Stomach smooth muscle (tissue), 2 donors: ENCODE measurements at regions not wholly inside any gene's neighbourhood (a gene's known extent, or its start where the extent isn't known, plus 50 kb on each side); places are given as distances from the start of the nearest gene placed in this dataset.

Experiments used
- H3K27ac ChIP-seq: one replicate; pipeline ENCODE4 v1.7.0; 2013; ENCODE audit warnings: mild to moderate bottlenecking, low read length, inconsistent platforms
- H3K27me3 ChIP-seq, 2 donors: one replicate each; pipeline ENCODE4 v1.7.0; 2013; ENCODE audit warnings: low read length in 2 of 2; ENCODE audit not compliant: insufficient read depth in 2 of 2, control insufficient read depth in 1 of 2
- H3K36me3 ChIP-seq, 2 donors: one replicate each; pipeline ENCODE4 v1.7.0; 2013; ENCODE audit warnings: low read length in 2 of 2; ENCODE audit not compliant: control insufficient read depth in 2 of 2, insufficient read depth in 2 of 2
- H3K4me1 ChIP-seq: one replicate; pipeline ENCODE4 v1.7.0; 2013; ENCODE audit warnings: low read length; ENCODE audit not compliant: control insufficient read depth, insufficient read depth
- H3K4me3 ChIP-seq, 2 donors: one replicate each; pipeline ENCODE4 v1.7.0; 2013; ENCODE audit warnings: low read length in 2 of 2
- H3K9ac ChIP-seq, 2 donors: one replicate each; pipeline ENCODE4 v1.7.0; 2013; ENCODE audit warnings: low read length in 2 of 2, mild to moderate bottlenecking in 1 of 2
- H3K9me3 ChIP-seq, 2 donors: one replicate each; pipeline ENCODE4 v1.7.0; 2013; ENCODE audit warnings: low read length in 2 of 2; ENCODE audit not compliant: control insufficient read depth in 2 of 2
- donor health status: healthy.
- donor health status: Pancreatic carcinoma.

DNA sequence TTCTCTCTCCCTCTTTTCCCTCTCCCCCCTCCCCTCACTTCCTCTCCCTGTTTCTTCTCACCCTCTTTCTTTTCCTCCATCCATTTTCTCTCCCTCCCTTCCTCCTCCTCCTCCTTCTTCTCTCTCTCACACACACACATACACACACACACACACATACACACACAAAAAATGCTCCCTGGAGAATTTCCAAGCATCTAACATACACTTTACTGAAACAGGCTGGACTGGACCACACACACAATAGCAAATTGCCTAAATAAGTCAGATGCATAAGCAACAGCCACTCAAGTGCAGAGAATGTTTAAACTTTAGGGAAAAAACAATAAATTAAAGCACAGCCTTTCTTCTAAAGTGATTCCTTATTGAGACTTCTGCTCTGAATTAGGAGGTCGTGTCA is 267.7 kb downstream of the FGFR2 start:
- H3K9me3 ChIP-seq = no peaks in the 10 kb centered on the region

DNA sequence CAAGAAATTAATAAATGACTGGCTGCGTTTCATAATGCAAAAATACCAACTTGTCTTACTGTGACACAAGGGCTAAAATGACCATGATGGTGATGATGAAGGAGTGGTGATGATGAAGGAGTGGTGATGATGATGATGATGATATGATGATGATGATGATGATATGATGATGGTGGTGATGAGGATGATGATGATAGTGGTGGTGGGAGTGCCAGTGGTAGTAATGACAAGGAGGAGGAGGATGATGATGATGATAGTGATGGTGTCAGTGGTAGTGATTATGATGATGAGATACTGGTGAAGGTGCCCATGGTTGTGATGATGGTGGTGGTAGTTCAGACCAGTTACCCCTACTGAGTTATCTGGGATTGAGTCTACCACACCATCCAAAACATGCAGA is 265.9 kb downstream of the FGFR2 start:
- no peak overlapping the region for H3K27ac ChIP-seq
- no peaks in the 10 kb centered on the region for H3K4me1 ChIP-seq
- no peaks in the 10 kb centered on the region for H3K27me3 ChIP-seq
- no peaks in the 10 kb centered on the region for H3K36me3 ChIP-seq
- no peak overlapping the region for H3K9ac ChIP-seq
- H3K9me3 ChIP-seq = no peaks in the 10 kb centered on the region
- no peak overlapping the region for H3K4me3 ChIP-seq

More for the DNA sequence above, 267.7 kb downstream of the FGFR2 start:
- Histone ChIP-seq H3K27me3 (no peaks in the 10 kb centered on the region), H3K4me1 (no peaks in the 10 kb centered on the region), H3K36me3 (no peaks in the 10 kb centered on the region), H3K4me3 (no peak overlapping the region), H3K9ac (no peak overlapping the region), H3K27ac (no peak overlapping the region)

DNA sequence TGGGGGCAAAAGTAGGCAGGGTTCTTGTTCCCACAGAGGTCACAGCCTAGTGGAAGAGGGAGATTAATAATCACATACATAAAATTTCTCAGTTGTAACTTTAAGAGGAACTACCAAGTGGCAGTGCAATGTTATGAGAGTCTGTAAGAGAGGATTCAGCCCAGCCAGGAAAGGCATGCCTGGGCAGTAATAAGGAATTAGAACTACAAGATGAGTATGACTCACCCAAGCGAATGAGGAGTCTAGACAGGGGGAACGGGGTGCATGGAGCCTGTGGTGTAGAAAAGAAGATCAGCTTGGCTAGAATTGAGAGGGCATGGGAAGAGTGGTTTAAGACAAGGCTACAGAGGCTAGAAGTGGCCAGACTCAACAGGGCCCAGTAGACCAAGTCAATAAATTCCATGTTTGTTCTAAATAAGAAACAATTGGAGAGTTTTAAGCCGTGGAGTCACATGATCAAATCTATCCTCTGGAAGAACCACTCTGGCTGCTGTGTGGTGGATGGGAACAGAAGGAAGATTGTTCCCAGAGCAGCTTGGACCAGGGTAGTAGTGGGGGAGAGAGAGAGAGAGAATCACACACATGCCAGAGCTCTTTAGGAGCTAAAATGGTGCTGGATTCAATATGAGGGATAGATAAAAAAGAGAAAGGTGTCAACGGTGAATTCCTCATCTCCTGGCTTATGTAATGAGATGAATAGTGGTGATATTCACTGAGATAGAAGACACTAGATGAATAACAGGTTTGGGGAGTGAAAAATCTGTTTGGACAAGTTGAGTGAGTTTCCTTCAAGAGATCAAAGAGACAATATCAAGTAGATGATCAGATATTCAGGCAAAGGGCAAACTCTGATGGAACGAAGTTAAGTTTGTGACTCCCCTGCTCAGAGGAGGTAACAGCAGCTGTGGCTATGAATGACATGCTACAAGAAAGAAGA is 265.1 kb downstream of the FGFR2 start:
- H3K27me3 ChIP-seq = no peaks in the 10 kb centered on the region
- H3K4me3 ChIP-seq = no peak overlapping the region
- H3K36me3 ChIP-seq = no peaks in the 10 kb centered on the region
- H3K4me1 ChIP-seq = no peaks in the 10 kb centered on the region
- no peaks in the 10 kb centered on the region for H3K9me3 ChIP-seq
- no peak overlapping the region for H3K27ac ChIP-seq
- no peak overlapping the region for H3K9ac ChIP-seq

DNA sequence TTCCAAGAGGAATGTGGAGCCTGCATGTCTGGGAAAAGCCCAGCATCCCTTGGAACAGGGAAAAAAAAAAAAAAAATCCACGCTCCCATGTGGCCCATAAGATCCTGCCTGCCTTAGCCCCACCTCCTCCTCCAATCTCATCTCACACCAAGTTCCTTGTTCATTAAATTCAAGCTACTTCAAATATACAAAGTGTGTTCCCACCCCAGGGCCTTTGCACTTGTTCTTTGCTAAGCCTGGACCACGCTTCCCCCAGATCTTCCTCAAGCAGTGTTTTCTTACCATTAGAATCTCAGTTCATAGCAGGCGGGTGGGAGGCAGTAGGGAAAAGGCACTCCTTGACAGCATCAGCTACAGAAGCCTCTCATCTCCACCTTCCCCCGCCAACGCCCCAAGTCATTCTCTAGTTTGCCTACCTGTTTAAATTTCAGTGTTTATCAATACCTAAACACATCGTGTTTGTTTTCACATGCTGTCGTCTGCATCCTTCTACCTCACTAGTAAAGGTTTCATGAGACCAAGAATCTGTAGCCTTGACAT is 262.8 kb downstream of the FGFR2 start:
- H3K4me1 ChIP-seq = no peaks in the 10 kb centered on the region
- H3K36me3 ChIP-seq = no peaks in the 10 kb centered on the region
- no peaks in the 10 kb centered on the region for H3K9me3 ChIP-seq
- no peak overlapping the region for H3K4me3 ChIP-seq
- H3K27me3 ChIP-seq = no peaks in the 10 kb centered on the region
- H3K27ac ChIP-seq = no peak overlapping the region
- no peak overlapping the region for H3K9ac ChIP-seq

DNA sequence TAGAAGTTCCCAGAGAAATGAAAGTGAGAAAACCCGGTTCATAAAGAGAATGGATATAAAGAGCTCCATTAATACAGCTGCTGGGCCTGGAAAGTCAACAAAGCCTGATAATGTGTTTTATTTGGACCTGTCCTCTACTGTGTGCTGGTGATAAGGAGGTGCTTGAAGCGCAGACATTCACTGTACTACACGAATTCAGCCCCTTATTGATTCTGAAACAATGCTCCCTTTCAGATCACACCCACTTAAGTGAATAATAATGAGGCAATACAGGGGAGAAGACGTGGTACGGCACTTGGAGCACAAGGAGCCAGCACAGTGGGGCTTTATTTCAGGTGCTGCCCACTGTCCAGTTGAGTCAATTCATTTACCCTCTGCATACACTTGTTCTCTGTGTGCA is 260.8 kb downstream of the FGFR2 start:
- Histone ChIP-seq H3K27ac (no peak overlapping the region), H3K4me1 (no peaks in the 10 kb centered on the region), H3K9ac (no peak overlapping the region), H3K36me3 (no peaks in the 10 kb centered on the region), H3K27me3 (no peaks in the 10 kb centered on the region), H3K4me3 (no peak overlapping the region), H3K9me3 (no peaks in the 10 kb centered on the region)

DNA sequence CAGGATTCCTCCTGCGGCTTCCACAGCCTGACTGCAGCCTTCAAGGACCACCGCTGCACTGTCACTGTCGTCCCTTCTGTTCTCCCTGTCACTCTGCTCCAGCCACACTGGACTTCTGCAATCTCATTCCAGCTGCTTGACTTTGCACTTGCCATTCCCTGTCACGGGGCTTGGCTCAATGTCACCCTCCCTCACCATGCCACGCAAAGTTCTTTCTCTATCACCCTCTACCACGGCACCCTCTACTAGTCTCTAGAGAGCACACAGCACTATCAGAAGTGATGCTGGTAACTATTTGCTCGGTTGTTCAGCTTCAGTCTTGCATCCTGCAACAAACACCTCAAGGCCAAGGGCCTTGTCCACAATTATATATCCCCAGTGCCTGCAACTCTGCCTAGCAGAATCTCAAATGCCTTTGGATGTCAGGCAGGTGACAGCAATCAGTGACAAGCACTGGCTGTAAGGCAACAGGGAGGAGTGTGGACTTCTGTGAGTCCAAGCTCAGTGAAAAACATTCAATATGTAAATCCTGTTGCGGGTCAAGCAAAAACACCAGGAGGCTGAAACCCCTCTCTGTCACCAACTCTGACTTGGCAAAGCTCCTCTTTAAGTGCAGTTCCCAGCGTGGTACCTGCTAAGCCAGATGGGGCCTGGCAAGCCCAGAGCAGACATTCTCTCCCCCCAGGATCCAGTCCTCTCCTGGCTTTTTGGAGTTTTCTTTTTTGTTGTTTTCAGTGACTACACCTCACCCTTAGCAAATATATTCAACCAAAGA is 259.9 kb downstream of the FGFR2 start:
- Histone ChIP-seq H3K4me1 (no peaks in the 10 kb centered on the region), H3K9ac (no peak overlapping the region), H3K4me3 (no peak overlapping the region), H3K27me3 (no peaks in the 10 kb centered on the region), H3K9me3 (no peaks in the 10 kb centered on the region), H3K27ac (no peak overlapping the region), H3K36me3 (no peaks in the 10 kb centered on the region)

DNA sequence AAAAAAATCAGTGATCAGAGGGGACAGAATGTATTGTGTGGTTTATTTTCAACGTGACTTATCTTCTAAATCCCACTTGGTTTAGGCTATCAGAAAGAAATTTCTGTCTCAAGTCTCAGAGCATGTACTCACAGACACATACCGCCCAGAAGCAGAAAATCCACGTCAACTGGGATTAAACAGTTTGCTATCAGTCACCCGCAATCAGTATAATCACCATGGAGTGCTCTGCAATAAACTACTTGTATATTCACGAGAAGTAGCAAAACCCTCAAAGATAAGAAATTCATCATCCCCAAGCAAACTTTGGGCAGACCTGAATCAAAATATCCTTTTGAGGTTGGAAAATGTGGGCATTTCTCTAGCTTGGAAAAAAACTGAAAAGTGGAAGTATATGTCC is 259.1 kb downstream of the FGFR2 start:
- Histone ChIP-seq H3K4me3 (no peak overlapping the region), H3K36me3 (no peaks in the 10 kb centered on the region)

DNA sequence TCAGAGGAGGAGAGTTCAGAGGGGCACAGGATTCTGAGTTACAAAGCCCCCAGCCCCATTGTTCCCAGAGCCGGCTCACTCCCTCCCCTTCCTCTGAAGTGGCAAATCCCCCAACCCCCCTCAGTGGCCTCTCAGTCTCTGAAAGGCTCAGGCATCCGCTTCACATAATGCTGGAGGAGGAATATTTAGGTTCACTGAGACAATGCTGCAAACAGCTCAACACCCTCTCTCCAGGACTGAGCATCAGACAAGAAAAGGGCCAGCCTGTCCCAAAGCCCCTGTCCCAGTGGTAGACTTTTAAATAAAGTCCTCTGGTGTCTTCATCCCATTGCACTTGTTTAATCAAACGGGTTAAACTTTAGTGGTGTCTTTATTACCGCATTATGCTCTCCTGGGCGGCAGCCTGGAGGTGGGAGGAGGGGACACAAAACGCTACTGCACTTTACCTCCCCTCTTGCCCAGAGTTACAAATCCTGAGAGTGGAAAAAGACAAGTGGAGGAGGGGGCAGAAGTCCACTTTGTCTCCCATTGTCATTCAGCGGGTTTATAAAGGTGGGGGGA is 257.9 kb downstream of the FGFR2 start:
- H3K36me3 ChIP-seq = no peaks in the 10 kb centered on the region
- no peak overlapping the region for H3K4me3 ChIP-seq
- no peaks in the 10 kb centered on the region for H3K27me3 ChIP-seq
- no peaks in the 10 kb centered on the region for H3K4me1 ChIP-seq
- no peak overlapping the region for H3K9ac ChIP-seq
- H3K27ac ChIP-seq = no peak overlapping the region
- no peaks in the 10 kb centered on the region for H3K9me3 ChIP-seq

More for the DNA sequence above, 259.1 kb downstream of the FGFR2 start:
- Histone ChIP-seq H3K27ac (no peak overlapping the region), H3K9me3 (no peaks in the 10 kb centered on the region), H3K27me3 (no peaks in the 10 kb centered on the region), H3K4me1 (no peaks in the 10 kb centered on the region), H3K9ac (no peak overlapping the region)

DNA sequence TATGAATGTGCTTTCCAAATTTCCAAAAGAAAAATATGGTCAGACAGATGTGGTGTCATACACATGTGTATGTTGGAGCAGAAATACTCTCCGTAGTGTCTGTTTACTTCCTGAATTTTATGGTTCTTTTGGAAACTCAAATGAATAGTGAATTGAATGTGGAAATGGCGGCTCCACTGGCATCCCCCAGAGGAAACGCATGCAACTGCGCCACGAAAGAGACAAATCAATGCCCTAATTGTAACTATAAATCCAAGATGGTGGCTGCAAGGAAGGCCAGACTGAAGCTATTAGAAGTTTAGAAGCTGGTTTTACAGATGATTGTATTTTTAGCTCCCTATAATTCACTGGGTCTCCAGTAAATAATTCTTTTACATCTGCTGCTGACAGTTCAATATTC is 246.7 kb downstream of the FGFR2 start:
- Histone ChIP-seq H3K36me3 (no peaks in the 10 kb centered on the region), H3K9ac (no peak overlapping the region), H3K27ac (no peak overlapping the region), H3K4me1 (no peaks in the 10 kb centered on the region), H3K27me3 (no peaks in the 10 kb centered on the region), H3K4me3 (no peak overlapping the region), H3K9me3 (peaks cover 2 to 3% of the 10 kb centered on the region in 2 donors)

DNA sequence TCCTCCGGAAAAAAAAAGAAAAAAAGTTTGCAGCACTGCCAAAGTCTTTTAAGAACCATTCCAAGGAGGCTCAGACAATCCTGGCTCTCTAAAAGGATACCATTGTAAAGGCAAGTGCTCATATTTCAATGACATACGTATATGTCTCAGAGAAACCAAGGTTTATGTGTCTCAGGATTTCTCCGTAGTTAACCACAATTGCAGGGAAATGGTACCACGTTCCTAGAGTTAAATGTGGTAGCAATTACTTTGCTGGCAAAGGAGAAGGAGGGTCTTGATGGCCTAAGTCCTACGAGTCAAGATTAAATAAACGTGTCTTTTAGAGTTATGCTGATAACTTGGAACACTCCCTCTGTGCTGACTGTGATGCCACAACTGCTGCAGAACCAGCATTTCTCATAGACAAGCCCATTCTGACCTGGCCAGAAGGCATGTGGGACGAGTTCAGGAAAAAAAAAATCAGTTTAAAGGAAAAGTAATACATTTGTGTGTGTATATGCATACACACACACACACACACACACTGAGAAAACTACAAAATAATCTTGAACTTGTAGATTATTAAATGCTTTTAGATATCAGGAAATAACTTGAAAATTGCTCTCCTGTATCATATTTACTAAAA is 245.9 kb downstream of the FGFR2 start:
- no peak overlapping the region for H3K4me3 ChIP-seq
- H3K9me3 ChIP-seq = peaks cover 0 to 3% of the 10 kb centered on the region in 2 donors
- no peaks in the 10 kb centered on the region for H3K36me3 ChIP-seq
- no peak overlapping the region for H3K9ac ChIP-seq
- no peaks in the 10 kb centered on the region for H3K27me3 ChIP-seq
- no peaks in the 10 kb centered on the region for H3K4me1 ChIP-seq
- H3K27ac ChIP-seq = no peak overlapping the region
